ENCODE measurements at regions not wholly inside any gene's neighbourhood (a gene's known extent, or its start where the extent isn't known, plus 50 kb on each side); places are given as distances from the start of the nearest gene placed in this dataset.

GRCh38 chr1:191869790-191870312, 288.4 kb upstream of the RGS18 start (continued):
- no peak for TF ChIP-seq CTCF (CRISPR knock-in tag; IDR thresholded peaks at IDR 0.05)
- no peak for TF ChIP-seq ZNF839 (CRISPR knock-in tag; IDR thresholded peaks at IDR 0.05; ENCODE audit: borderline replicate concordance)
- TF ChIP-seq SOX13 (IDR thresholded peaks at IDR 0.05): no peak
- no peak for TF ChIP-seq SOX13 (CRISPR knock-in tag; conservative IDR thresholded peaks at IDR 0.05 in 1 of 2, IDR thresholded peaks at IDR 0.05 in 1 of 2)
- TF ChIP-seq ZMYM2 (CRISPR knock-in tag; IDR thresholded peaks at IDR 0.05): no peak
- TF ChIP-seq, protein P1, sequence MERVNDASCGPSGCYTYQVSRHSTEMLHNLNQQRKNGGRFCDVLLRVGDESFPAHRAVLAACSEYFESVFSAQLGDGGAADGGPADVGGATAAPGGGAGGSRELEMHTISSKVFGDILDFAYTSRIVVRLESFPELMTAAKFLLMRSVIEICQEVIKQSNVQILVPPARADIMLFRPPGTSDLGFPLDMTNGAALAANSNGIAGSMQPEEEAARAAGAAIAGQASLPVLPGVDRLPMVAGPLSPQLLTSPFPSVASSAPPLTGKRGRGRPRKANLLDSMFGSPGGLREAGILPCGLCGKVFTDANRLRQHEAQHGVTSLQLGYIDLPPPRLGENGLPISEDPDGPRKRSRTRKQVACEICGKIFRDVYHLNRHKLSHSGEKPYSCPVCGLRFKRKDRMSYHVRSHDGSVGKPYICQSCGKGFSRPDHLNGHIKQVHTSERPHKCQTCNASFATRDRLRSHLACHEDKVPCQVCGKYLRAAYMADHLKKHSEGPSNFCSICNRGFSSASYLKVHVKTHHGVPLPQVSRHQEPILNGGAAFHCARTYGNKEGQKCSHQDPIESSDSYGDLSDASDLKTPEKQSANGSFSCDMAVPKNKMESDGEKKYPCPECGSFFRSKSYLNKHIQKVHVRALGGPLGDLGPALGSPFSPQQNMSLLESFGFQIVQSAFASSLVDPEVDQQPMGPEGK (CRISPR knock-in tag; IDR thresholded peaks at IDR 0.05): no peak
- no peak for TF ChIP-seq TFAP4 (IDR thresholded peaks at IDR 0.05; ENCODE audit: borderline replicate concordance, low read depth)
- TF ChIP-seq ZSCAN30 (CRISPR knock-in tag; IDR thresholded peaks at IDR 0.05): no peak
- no peak for TF ChIP-seq HMGXB4 (CRISPR knock-in tag; IDR thresholded peaks at IDR 0.05; ENCODE audit: borderline replicate concordance in 1 of 2, low read depth in 1 of 2)
- no peak for TF ChIP-seq FOXA3 (CRISPR knock-in tag; IDR thresholded peaks at IDR 0.05)
- no peak for TF ChIP-seq ATM (IDR thresholded peaks at IDR 0.05; ENCODE audit: borderline replicate concordance)
- TF ChIP-seq ZMAT3 (CRISPR knock-in tag; conservative IDR thresholded peaks at IDR 0.05): no peak
- no peak for TF ChIP-seq GABPA (IDR thresholded peaks at IDR 0.05; ENCODE audit: low read depth, low read length)
- no peak for TF ChIP-seq GABPA (CRISPR knock-in tag; IDR thresholded peaks at IDR 0.05; ENCODE audit: low read depth)

Measured in HepG2 (cell line).